Thymus (tissue), 11 donors: ENCODE measurements at regions not wholly inside any gene's neighbourhood (a gene's known extent, or its start where the extent isn't known, plus 50 kb on each side); places are given as distances from the start of the nearest gene placed in this dataset.

Source experiments
- DNase-seq, 9 donors: peaks; one replicate each; pipeline ENCODE4 v3.0.0-alpha.2; 2013; ENCODE audit warnings: low spot score in 9 of 9, low read depth in 6 of 9, missing footprints in 1 of 9
- H3K27ac ChIP-seq, 2 donors: one replicate each; pipeline ENCODE4 v1.5.1; 2013; ENCODE audit warnings: control low read depth in 1 of 2, low read depth in 1 of 2, low read length in 1 of 2, mild to moderate bottlenecking in 1 of 2, moderate library complexity in 1 of 2
- H3K27me3 ChIP-seq, 2 donors: one replicate each; pipeline ENCODE4 v1.5.1; 2013; ENCODE audit warnings: low read length in 1 of 2; ENCODE audit not compliant: control insufficient read depth in 2 of 2, insufficient read depth in 1 of 2
- H3K36me3 ChIP-seq, 2 donors: one replicate each; pipeline ENCODE4 v1.5.1; 2013; ENCODE audit warnings: low read length in 1 of 2, mild to moderate bottlenecking in 1 of 2, moderate library complexity in 1 of 2; ENCODE audit not compliant: control insufficient read depth in 2 of 2, insufficient read depth in 2 of 2
- H3K4me1 ChIP-seq, 2 donors: one replicate each; pipeline ENCODE4 v1.5.1; 2013; ENCODE audit warnings: low read length in 2 of 2; ENCODE audit not compliant: control insufficient read depth in 2 of 2, insufficient read depth in 2 of 2
- H3K4me3 ChIP-seq, 2 donors: one replicate each; pipeline ENCODE4 v1.5.1; 2013; ENCODE audit warnings: low read length in 2 of 2, control low read depth in 1 of 2, mild to moderate bottlenecking in 1 of 2
- H3K9me3 ChIP-seq, 2 donors: one replicate each; pipeline ENCODE4 v1.5.1; 2013; ENCODE audit warnings: low read length in 1 of 2, mild to moderate bottlenecking in 1 of 2; ENCODE audit not compliant: control insufficient read depth in 2 of 2, insufficient read depth in 1 of 2
- WGBS: extraction: QIAGEN DNeasy Blood & Tissue Kit; methylation state at CpG from one replicate; pipeline ENCODE4 v1.1.7; 2013; 5-methylcytosine and 5-hydroxymethylcytosine counted together
- donor health status: healthy.

GRCh38 chr5:124373883-124374282, 372.6 kb downstream of the ZNF608 start:
- no peak for DNase-seq
- Histone ChIP-seq H3K9me3 (no peaks in the 10 kb centered on the region), H3K27ac (no peak overlapping the region), H3K4me1 (no peaks in the 10 kb centered on the region), H3K36me3 (no peaks in the 10 kb centered on the region), H3K4me3 (no peak overlapping the region), H3K27me3 (no peaks in the 10 kb centered on the region)
- 94% methylated on average over 3 of the region's 3 CpGs for WGBS

- Histone ChIP-seq H3K27me3 (no peaks in the 10 kb centered on the region), H3K9me3 (no peaks in the 10 kb centered on the region), H3K27ac (no peak overlapping the region), H3K36me3 (no peaks in the 10 kb centered on the region), H3K4me3 (no peak overlapping the region), H3K4me1 (no peaks in the 10 kb centered on the region)
- no peak for DNase-seq
- whole genome bisulfite sequencing: 94% methylated on average over 4 of the region's 4 CpGs
These were observed 374.0 kb downstream of the ZNF608 start for GRCh38 chr5:124372457-124372856.

- no peak overlapping the region for H3K27ac ChIP-seq
- no peaks in the 10 kb centered on the region for H3K4me1 ChIP-seq
- H3K4me3 ChIP-seq: no peak overlapping the region
- no peak for DNase-seq
- WGBS: 90% methylated on average over 4 of the region's 4 CpGs
- no peaks in the 10 kb centered on the region for H3K9me3 ChIP-seq
- H3K36me3 ChIP-seq: no peaks in the 10 kb centered on the region
- H3K27me3 ChIP-seq: no peaks in the 10 kb centered on the region
These were observed 375.2 kb downstream of the ZNF608 start for GRCh38 chr5:124371111-124371706.

- DNase-seq: no peak
- no peaks in the 10 kb centered on the region for H3K4me1 ChIP-seq
- H3K27me3 ChIP-seq: no peaks in the 10 kb centered on the region
- H3K9me3 ChIP-seq: no peaks in the 10 kb centered on the region
- no peak overlapping the region for H3K27ac ChIP-seq
- no peaks in the 10 kb centered on the region for H3K36me3 ChIP-seq
- no peak overlapping the region for H3K4me3 ChIP-seq
These were observed 375.8 kb downstream of the ZNF608 start for GRCh38 chr5:124370601-124371000.

GRCh38 chr5:124365361-124365801, 381.1 kb downstream of the ZNF608 start:
- WGBS: 94% methylated on average over 4 of the region's 4 CpGs
- no peak for DNase-seq
- Histone ChIP-seq H3K4me1 (no peaks in the 10 kb centered on the region), H3K27me3 (no peaks in the 10 kb centered on the region), H3K9me3 (no peaks in the 10 kb centered on the region), H3K36me3 (no peaks in the 10 kb centered on the region), H3K4me3 (no peak overlapping the region), H3K27ac (no peak overlapping the region)

- H3K36me3 ChIP-seq: no peaks in the 10 kb centered on the region
- H3K9me3 ChIP-seq: peaks cover 0 to 5% of the 10 kb centered on the region in 2 donors
- no peak overlapping the region for H3K27ac ChIP-seq
- no peaks in the 10 kb centered on the region for H3K4me1 ChIP-seq
- H3K27me3 ChIP-seq: no peaks in the 10 kb centered on the region
- no peak for DNase-seq
- WGBS: 69% methylated on average over 1 of the region's 1 CpG
- no peak overlapping the region for H3K4me3 ChIP-seq
These were observed 390.5 kb downstream of the ZNF608 start for GRCh38 chr5:124355928-124356327.

GRCh38 chr5:124353016-124353415, 393.4 kb downstream of the ZNF608 start:
- WGBS: 96% methylated on average over 5 of the region's 5 CpGs

GRCh38 chr5:124352312-124352711, 394.1 kb downstream of the ZNF608 start:
- no peaks in the 10 kb centered on the region for H3K36me3 ChIP-seq
- H3K4me1 ChIP-seq: no peaks in the 10 kb centered on the region
- H3K27ac ChIP-seq: no peak overlapping the region
- H3K4me3 ChIP-seq: no peak overlapping the region
- peaks cover 0 to 5% of the 10 kb centered on the region in 2 donors for H3K9me3 ChIP-seq
- WGBS: 12% methylated on average over 4 of the region's 4 CpGs
- no peak for DNase-seq
- no peaks in the 10 kb centered on the region for H3K27me3 ChIP-seq

More at GRCh38 chr5:124353016-124353415, 393.4 kb downstream of the ZNF608 start:
- Histone ChIP-seq H3K4me3 (no peak overlapping the region), H3K36me3 (no peaks in the 10 kb centered on the region), H3K27me3 (no peaks in the 10 kb centered on the region), H3K4me1 (no peaks in the 10 kb centered on the region), H3K9me3 (peaks cover 0 to 5% of the 10 kb centered on the region in 2 donors), H3K27ac (no peak overlapping the region)
- no peak for DNase-seq

GRCh38 chr5:124349931-124350330, 396.5 kb downstream of the ZNF608 start:
- Histone ChIP-seq H3K4me1 (no peaks in the 10 kb centered on the region), H3K4me3 (no peak overlapping the region), H3K27ac (no peak overlapping the region), H3K36me3 (no peaks in the 10 kb centered on the region), H3K9me3 (peaks cover 0 to 4% of the 10 kb centered on the region in 2 donors), H3K27me3 (no peaks in the 10 kb centered on the region)
- no peak for DNase-seq
- 97% methylated on average over 4 of the region's 4 CpGs for WGBS
